NCI-H2227 (cell line): ENCODE measurements at regions not wholly inside any gene's neighbourhood (a gene's known extent, or its start where the extent isn't known, plus 50 kb on each side); places are given as distances from the start of the nearest gene placed in this dataset.
"Not testable (repeated sequence)": the region's sequence is repeated elsewhere in the genome, so short reads cannot be mapped to it uniquely, and the experiment has no call there.

Experiments
- DNase-seq: peaks from one replicate; lab custom pipeline; 2025; ENCODE audit not compliant: unreplicated experiment; lab: John Stamatoyannopoulos, UW

DNA sequence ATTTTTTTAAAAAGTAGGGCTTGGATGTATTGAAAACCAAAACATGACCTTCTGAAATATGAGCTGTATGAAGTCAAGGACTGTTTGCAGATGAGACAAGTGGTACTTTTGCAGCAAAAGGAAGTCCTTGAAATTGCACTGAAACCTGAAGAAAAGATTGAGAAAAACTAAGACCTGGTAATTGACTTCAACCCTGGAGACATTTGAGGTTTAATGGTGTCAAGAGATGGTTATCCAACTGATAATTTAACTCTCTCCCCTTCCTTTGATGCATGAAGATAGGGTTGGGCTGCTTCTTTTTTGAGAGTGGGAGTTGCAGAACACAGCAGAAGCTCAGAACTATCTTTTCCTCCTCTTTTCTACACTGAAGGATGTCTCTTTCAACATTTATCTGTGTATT lies 180.9 kb upstream of the DTNBP1 start:
- no peak for DNase-seq

DNA sequence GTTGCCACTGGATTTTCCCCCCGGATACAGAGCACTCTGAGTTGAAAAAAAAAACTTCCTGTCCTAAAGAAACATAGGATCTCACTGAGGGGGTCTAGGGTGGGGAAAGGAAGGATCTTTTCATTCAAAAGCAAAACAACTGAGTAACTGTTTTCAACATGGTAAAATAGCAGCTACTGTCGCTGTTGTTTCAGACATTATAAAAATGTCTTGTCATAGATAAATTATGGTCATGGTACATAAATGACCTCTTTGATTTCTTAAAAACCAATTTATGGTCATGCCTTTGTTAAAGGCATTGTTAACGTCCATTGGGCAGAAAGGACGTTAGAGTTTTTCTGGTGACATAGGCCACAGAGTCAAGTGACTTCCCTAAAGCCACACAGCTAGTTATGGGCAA lies 180.4 kb upstream of the DTNBP1 start:
- no peak for DNase-seq

DNA sequence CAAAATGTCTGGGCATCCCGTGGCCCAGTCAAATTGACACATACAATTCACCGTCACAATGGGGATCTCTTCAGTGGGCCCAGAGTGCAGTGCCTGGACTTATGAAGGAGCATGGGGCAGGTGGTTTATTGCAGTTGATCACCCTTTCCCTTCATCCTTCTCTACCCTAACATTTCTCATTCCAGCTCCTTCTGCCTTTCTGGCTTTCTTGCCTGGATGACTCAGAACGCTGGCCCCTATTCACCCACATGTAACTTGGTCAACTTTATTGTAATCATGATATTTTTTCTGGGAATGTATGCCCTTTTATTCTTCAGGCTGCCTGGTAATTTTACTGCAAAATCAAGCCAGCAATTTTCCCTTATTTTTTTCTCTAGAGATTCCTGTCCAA lies 179.9 kb upstream of the DTNBP1 start:
- DNase-seq: no peak

DNA sequence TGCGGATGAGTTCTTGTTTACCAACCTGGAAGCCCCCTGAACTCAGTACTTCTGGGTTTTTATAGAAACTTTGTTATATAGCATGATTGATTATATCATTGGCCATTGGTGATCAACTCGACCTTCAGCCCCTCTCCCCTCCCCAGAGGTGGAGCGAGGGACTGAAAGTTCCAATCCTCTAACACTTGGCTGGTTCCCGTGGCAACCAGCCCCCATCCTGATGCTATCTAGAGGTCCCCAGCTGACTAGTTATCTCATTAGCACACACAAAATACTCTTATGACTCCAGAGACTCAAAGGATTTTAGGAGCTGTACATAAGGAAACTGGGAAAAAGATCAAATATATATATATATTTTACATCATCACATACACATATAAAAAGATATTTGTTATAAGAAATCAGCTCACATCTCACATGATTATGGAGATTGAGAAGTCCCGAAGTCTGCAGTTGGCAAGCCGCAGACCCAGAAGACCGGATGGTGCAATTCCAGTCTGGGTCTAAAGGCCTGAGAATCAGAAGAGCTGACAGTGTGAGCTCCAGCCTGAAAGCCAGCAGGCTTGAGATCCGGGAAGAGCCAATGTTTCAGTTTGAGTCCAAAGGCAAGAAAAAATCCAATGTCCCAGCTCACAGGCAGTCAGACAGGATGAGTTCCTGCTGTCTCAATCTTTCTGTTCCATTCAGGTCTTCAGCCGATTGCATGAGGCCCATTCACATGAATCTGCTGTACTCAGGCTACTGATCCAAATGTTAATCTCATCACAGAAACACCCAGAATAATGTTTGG lies 179.3 kb upstream of the DTNBP1 start:
- DNase-seq: no peak

DNA sequence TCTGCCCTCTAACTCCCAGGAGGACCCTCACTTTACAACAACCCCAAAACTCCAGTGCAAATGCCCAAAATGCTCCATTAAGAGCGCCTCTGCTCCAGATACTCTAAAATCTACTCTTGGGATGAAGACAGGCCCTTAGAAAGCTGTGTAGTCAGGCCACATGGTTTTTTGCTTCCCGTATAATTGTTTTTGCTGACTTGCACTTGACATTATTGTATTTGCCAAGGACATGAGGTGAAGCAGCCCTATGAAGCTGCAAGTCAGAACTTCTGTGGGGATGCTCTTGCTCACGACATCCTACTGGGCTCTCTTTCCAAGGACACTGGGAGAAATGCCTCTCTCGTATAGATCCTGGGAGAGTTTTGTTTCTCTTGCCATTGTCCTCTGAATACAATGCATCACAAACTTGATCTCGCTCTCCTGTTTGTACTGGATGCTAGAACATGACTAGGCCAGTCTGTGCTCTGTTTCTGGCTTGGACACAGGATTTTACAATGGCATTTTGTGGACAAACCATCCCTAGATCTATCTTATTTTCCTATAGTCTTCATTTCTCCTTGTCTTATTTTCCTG lies 177.2 kb upstream of the DTNBP1 start:
- DNase-seq: no peak

DNA sequence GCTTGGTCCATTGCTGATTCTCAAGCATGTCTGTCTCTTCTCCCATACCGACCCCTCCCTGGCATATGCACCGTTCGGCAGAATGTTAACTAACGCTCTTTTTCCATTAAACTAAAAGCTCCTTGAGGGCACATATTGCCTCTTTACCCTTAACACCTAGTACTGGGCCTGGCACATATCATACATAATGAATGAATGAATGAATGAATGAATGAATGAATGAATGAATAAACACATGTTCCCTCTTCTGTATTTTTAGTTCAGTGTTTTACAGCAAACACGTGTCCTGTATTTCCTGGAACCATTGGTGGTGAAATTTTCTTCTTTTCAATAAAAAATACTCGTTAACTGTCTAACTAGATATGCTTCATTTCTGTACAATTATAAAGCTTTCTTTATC lies 174.4 kb upstream of the DTNBP1 start:
- DNase-seq: no peak

DNA sequence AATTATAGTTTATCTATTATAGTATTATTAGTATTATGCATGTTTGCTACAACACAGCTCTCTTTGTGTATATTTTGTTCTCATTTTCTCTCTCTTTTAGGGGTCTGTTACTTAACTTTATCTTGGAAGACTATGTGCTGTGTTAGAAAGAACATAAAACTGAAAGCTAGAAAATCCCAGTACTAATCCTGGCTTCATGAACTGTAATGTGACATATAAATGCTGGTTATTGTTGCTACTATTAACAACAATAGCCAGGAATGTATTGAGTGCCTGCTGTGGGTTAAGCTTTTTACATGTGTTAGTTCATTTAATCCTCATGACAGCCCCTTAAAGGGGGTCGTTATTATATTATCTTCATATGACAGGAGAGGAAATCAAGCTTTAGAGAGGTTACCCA lies 170.0 kb upstream of the DTNBP1 start:
- DNase-seq: no peak

DNA sequence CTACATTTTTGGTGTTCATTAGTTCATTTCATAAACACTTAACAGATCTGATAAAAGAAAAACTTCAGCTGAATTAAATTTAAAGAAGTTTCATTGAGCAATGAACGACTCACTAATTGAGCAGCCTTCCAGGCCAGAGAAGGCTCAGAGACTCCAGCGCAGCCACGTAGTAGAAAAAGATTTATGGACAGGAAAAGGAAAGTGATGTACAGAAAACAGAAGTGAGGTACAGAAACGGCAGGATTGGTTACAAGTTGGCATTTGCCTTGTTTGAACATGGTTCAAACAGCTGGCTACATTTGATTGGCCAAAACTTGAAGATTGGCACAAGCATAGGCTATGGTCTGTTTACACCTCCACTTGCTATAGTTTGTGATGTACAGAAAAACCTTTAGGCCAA lies 166.3 kb upstream of the DTNBP1 start:
- no peak for DNase-seq

DNA sequence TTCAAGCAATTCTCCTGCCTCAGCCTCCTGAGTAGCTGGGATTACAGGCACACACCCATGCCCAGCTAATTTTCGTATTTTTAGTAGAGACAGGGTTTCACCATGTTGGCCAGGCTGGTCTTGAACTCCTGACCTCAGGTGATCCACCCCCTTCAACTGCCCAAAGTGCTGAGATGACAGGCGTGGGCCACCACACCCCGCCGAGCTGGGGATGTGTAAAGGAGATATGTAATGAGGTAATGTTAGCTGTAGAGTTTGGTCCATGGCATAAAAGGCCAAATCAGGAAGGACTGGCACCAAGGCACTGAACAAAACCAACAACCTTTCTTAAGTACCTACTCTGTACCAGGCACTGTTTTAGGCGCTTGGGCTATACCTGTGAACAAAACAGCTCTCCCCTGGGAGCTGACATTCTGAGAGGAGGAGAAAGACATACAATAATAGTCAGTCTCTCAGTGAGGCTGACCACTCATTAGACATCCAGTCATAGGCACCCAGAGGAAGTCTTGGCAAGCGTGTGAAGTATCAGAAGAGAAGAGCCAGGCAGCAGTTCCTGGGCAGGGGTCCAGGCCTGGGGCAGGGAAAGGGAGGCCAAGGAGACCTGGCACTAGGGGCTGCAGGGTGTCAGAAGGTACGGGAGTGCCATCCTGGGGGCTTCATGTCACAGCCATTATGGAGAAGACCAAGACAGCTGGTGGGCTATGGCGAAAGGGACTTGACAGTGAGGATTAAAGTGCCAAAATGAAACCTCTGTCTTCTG lies 164.8 kb upstream of the DTNBP1 start:
- DNase-seq: no peak

DNA sequence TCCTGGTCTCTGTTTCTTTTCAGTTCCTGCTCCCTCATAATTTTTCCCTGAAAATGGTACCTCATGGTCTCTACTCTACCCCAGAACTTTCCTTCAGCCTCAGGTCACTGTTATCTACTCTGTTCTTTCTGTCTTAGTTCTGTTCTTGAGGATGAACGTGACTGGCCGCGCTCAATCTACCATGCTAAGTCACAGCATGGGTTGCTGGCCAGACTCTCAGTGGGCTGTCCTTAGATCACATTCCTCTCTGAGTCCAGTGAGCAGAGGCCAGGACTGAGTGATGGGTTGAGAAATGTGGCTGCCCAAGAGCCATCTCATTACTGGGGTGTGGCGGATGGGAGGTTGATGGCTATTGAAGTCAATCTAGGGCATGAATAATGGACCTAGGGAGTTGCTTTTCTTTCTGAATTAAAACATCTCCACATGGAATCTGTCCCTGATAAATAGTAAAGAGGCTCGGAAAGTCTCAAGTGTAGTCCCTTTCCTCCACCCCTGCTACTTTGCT lies 164.0 kb upstream of the DTNBP1 start:
- DNase-seq: no peak

DNA sequence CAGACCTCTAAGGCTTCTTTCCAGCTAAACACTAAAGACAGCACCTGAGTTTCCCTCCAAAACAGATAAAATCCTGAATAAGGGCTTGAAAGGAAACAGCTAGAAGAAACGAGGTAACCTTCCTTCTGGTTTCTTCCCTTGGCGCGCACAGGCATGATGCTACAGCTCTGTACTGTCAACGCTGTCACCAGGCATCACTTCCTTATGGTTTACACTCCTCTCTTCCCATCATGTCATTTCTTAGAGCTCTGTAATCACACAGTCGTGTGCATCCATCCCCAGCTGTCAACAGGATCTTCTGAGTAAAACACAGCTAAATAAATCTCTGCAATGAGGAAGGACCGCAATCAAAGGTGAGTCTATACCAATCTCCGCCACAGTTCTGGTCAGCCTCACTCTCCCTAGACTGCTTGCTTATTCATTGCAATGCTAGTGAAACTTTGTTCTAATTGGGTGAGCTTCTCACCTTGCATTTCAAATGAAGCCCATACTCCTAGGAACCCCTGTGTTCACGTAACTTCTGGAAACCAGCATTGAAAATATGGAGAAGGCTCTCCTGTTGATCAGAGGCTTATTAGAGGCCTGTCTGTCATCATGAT lies 162.6 kb upstream of the DTNBP1 start:
- DNase-seq: no peak

DNA sequence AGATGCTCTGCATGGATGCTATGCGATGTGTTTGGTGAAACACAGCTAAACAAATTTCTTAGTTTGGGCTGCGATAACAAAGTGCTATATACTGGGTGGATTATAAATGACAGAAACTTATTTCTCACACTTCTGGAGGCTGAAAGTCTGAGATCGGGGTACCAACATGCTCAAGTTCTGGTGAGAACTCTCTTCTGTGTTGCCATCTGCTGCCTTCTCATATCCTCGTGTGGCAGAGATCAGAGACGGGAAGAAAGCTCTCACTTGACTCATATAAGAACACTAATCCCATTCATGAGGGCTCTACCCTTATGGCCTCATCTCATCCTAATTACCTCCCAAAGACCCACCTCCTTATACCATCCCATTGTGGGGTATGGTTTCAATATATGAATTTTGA lies 162.0 kb upstream of the DTNBP1 start:
- no peak for DNase-seq

DNA sequence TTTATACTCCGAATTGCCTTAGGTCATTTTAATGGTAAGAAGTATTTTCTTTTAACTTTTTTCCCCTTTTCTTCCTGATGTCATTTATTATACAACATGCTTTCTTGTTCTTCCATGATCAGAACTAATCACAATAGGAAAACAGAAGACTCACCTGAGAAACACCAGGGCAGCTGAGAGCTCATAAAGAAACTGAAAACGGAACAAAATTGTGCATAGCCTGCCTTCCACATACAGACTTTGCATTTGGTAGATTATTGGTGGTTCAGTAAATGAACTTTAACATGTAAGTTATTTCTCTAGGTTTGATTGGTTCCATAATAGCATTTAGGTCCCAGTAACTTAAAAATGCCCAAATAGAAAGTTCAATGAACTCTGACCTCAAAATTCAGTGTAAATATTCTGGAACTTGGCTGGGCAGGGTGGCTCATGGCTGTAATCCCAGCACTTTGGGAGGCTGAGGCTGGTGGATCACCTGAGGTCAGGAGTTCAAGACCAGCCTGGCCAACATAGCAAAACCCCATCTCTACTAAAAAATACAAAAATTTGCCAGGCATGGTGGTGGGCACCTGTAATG lies 161.1 kb upstream of the DTNBP1 start:
- no peak for DNase-seq

DNA sequence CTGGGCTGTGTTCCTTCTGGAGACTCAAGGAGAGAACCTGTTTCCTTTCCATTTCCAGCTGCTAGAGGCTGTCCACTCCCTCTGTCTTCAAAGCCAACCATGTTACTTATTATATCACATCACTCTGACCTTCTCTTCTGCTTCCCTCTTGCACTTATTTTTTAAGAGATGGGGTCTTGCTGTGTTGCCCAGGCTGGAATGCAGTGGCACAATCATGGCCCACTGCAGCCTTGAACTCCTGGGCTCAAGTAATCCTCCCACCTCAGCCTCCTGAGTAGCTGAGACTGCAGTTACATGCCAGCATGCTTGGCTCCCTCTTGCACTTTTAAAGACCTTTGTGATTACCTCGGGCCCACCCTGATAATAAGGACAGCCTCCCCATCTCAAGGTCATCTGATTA lies 160.0 kb upstream of the DTNBP1 start:
- DNase-seq: no peak

DNA sequence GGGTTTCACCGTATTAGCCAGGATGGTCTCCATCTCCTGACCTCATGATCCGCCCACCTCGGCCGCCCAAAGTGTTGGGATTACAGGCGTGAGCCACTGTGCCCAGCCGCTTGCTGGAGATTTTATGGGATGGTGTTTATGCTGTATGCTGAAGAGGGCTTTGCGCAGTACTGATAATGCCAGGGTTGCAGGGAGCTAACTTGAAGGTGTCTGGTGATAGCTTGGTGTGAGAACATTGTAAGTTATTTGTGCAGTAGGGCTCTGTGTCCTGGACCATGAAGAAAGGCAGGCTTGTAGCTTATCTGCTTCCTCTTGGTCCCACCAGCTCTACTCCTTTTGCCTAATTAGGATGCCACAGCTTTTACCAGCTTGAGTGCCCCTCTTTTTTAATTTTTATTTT lies 157.0 kb upstream of the DTNBP1 start:
- no peak for DNase-seq

DNA sequence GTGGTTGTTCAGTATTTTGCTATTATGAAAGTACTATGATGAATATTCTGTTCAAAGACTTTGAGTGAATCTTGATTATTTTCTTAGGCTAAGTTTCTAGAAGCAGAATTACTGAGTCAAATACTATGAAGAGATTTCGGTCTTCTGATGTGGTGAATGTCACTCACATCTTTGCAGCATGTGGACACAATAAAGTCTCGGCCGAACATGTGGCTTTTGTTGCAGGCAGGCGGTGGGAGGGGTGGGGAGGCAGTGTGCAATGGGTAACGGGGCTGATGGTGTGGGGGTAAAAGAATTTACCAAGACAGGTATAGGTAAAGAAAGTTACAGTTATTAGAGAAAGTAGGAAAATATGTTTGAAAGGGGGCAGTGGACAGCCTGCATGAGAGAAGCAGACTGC lies 156.4 kb upstream of the DTNBP1 start:
- no peak for DNase-seq

DNA sequence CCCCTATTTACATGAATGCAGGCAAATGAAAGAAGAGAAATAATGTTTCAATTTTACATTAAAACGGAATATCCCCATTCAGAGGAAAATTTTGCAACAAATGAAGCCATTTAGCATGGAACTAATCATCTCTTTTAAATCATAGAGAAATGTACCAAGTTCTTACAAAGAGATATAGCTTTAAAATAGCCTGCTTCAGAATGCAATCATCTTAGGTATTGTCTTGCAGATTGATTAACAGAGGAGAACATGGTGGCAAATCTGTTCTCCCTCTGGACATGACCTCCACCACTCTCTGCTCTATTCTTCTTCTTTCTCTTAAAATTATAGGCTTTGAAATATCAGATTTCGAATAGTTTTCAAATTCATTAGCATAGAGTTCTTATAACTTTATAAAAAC lies 155.7 kb upstream of the DTNBP1 start:
- no peak for DNase-seq

DNA sequence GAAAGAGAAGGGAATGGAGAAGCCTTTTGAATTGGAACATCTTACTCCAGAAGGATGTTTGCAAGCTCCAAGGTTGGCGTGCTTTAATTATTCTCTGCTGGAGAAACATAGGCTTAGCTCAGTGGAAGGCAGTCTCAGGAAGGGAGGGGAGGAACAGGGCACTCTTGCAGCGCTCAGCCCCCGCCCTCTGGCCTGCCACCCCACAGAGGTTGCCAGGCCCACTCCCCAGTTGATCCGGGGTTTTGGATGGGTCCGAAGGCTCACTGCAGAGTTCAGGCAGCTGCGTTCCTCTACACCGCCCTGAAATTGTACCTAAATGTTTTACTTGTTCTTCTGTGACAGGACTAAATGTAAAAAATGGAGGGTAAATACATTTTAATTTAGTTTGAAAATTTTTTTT lies 155.2 kb upstream of the DTNBP1 start:
- DNase-seq: no peak

DNA sequence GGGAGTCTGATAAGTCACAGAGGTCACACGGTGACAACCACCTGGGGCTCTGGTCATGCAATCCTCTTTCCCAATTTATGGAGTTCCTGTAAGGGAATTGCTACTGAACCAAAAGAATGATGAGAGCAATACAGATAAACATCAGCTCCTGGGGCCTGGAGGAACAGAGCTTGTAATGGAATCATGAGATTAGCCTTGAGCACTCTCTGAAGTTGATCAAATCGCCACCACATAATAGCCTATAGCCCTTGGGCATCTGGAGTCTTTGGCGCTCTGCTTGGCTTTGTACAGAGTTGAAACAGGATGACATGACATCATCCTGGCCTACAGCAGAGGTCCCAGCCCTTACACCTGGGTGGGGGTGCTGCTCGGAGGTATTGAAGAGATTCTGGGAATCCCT lies 154.3 kb upstream of the DTNBP1 start:
- no peak for DNase-seq

DNA sequence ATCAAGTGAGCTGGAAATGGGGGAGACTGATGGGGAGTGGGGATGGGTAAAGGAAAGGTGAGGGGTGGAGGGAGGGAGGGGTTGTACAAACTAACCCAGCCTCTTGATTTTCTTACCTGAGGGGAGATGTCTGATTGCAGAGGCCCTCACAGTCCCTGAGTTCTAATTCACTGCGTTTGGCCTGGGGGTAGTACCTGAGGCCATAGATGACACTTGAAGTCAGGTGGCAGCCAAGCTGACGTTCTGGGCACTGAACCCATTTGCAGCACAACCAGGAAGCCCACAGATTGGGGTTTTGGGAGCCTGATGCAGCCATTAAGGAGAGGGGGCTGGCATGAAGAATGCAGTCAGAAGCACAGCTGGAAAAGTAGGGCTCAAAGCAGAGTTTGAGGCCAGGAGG lies 153.8 kb upstream of the DTNBP1 start:
- DNase-seq: no peak

DNA sequence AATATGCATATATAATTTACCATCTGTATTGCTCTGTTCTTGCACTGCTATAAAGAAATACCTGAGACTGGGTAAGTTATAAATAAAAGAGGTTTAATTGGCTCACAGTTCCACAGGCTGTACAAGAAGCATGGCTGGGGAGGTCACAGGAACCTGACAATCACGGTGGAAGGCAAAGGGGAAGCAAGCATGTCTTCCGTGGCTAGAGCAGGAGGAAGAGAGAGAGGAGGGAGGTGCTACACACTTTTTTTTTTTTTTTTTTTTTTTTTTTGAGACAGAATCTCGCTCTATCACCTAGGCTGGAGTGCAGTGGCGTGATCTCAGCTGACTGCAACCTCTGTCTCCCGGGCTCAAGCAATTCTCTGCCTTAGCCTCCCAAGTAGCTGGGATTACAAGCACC lies 150.9 kb upstream of the DTNBP1 start:
- DNase-seq: not testable (repeated sequence)
